ENCODE measurements at regions not wholly inside any gene's neighbourhood (a gene's known extent, or its start where the extent isn't known, plus 50 kb on each side); places are given as distances from the start of the nearest gene placed in this dataset.

- TF ChIP-seq ZNF687 (IDR thresholded peaks at IDR 0.05), result no peak
- no peak for TF ChIP-seq BMI1 (IDR thresholded peaks at IDR 0.05; ENCODE audit: borderline replicate concordance)
- no peak for TF ChIP-seq SRF (IDR thresholded peaks at IDR 0.05; ENCODE audit: low read depth in 2 of 2, low read length in 2 of 2)
- TF ChIP-seq RAD21 (IDR thresholded peaks at IDR 0.05; ENCODE audit: insufficient read depth, low read depth, low read length), result no peak
- TF ChIP-seq NR2F1 (conservative IDR thresholded peaks at IDR 0.05), result no peak
- TF ChIP-seq HDAC6 (IDR thresholded peaks at IDR 0.05; ENCODE audit: unreplicated experiment), result no peak
- TF ChIP-seq ATF3 (IDR thresholded peaks at IDR 0.05; ENCODE audit: borderline replicate concordance, extremely low read depth, low read depth, low read length), result no peak
- no peak for TF ChIP-seq RUNX3 (IDR thresholded peaks at IDR 0.05; ENCODE audit: low read length)
- no peak for TF ChIP-seq EP300 (IDR thresholded peaks at IDR 0.05; ENCODE audit: borderline replicate concordance in 1 of 2, control insufficient read depth in 1 of 2, low read depth in 2 of 2, low read length in 2 of 2)
- no peak for TF ChIP-seq ETV6 (conservative IDR thresholded peaks at IDR 0.05 in 1 of 2, IDR thresholded peaks at IDR 0.05 in 1 of 2; ENCODE audit: borderline replicate concordance in 1 of 2, low read depth in 1 of 2)
- TF ChIP-seq RELB (IDR thresholded peaks at IDR 0.05; ENCODE audit: low read depth), result no peak
- TF ChIP-seq RCOR1 (conservative IDR thresholded peaks at IDR 0.05; ENCODE audit: low read depth, low read length), result no peak
- TF ChIP-seq POLR2A (IDR thresholded peaks at IDR 0.05; ENCODE audit: low read depth, low read length), result no peak
These were observed 57.3 kb upstream of the LRPPRC start (continued) for GRCh38 chr2:44053052-44053451.
